Testis (tissue), 2 donors: ENCODE measurements at regions not wholly inside any gene's neighbourhood (a gene's known extent, or its start where the extent isn't known, plus 50 kb on each side); places are given as distances from the start of the nearest gene placed in this dataset.

Experiments
- CTCF ChIP-seq, 3 experiments: fragments of 450-650 bp in 2 of 3; fragments of 200-600 bp in 1 of 3; sonication (generic) in 1 of 3; IDR thresholded peaks; one replicate each; pipeline ENCODE4 v1.5.1; 2016 to 2019; ENCODE audit warnings: antibody characterized with exemption in 3 of 3, mild to moderate bottlenecking in 2 of 3, moderate library complexity in 1 of 3
- POLR2A ChIP-seq: fragments of 450-650 bp; IDR thresholded peaks from one replicate; pipeline ENCODE4 v1.6.1; 2017; ENCODE audit warnings: antibody characterized with exemption, mild to moderate bottlenecking, moderate library complexity

GRCh38 chr20:12409501-12409900 is 491.8 kb downstream of the BTBD3 start:
- no peak for TF ChIP-seq POLR2A
- no peak for TF ChIP-seq CTCF (IDR thresholded peaks at IDR 0.05)
